Urinary bladder (tissue), 3 donors: ENCODE measurements at regions not wholly inside any gene's neighbourhood (a gene's known extent, or its start where the extent isn't known, plus 50 kb on each side); places are given as distances from the start of the nearest gene placed in this dataset.

Experiments used
- DNase-seq: peaks from one replicate; pipeline ENCODE4 v3.0.0-alpha.2; 2015; ENCODE audit errors: extremely low spot score
- H3K27ac ChIP-seq: one replicate; pipeline ENCODE4 v1.5.1; 2013; ENCODE audit warnings: low read depth, mild to moderate bottlenecking, moderate library complexity
- H3K36me3 ChIP-seq: one replicate; pipeline ENCODE4 v1.6.1; 2013; ENCODE audit warnings: mild to moderate bottlenecking, moderate library complexity; ENCODE audit not compliant: insufficient read depth
- H3K4me1 ChIP-seq: one replicate; pipeline ENCODE4 v1.6.1; 2013; ENCODE audit warnings: mild to moderate bottlenecking, moderate library complexity; ENCODE audit not compliant: insufficient read depth
- H3K4me3 ChIP-seq: one replicate; pipeline ENCODE4 v1.5.1; 2013; ENCODE audit warnings: low read depth, low read length
- WGBS: extraction: QIAGEN DNeasy Blood & Tissue Kit; methylation state at CpG from one replicate; pipeline ENCODE4 v1.1.7; 2013; 5-methylcytosine and 5-hydroxymethylcytosine counted together
- donor health status: healthy with polysubstance abuse.
- donor health status: healthy.

DNA sequence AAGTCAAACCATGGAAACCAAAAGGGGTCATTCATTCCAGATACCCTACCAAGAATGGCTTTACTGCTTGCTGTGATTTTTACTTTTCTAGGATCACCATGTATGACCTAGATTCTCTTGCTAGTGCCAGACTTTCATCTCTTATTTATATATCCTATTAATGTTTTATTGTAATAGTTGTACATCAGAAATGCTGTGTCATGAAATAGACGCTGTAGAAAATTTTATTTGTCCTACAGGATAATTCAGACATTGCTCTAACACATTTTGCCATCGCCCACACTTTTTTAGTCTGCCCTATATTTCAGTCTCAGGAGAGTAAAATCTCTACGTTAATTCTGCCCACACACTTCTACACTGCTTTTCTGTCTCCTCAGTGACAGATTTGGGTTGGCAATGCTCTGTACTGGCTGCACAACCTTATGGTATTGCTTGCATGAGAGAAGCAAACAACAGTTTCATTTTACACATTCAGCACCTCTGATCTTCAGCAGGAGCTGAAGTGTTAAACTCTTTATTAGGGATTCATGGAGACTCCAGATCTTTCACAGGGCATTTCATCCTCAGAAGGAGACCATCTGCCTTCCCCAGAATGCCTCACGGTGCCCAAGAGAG lies 871.8 kb upstream of the CHAC2 start:
- Histone ChIP-seq H3K4me3 (no peak overlapping the region), H3K36me3 (no peaks in the 10 kb centered on the region), H3K27ac (no peak overlapping the region), H3K4me1 (no peaks in the 10 kb centered on the region)
- WGBS = 73% methylated on average over 4 of the region's 4 CpGs
- no peak for DNase-seq

DNA sequence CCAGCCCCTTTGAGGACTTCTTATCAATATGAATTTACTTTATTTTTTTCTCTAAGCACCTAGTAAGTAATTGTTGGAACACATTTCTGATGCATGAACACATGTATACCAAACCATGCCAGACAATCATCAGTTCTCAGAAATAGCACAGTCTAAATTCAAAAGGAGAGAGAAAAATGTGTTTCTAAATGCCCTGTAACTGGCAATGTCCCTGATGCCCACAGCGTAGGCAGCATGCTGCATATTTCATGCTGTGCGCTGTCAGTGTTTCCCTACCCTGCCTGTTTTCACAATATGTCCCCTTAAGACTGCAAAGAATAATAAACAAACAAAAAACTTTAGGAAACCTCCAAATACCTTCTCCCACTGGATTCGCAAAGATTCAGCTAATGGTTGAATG lies 881.0 kb upstream of the CHAC2 start:
- 94% methylated on average over 3 of the region's 3 CpGs for WGBS
- H3K4me1 ChIP-seq = no peaks in the 10 kb centered on the region
- no peaks in the 10 kb centered on the region for H3K36me3 ChIP-seq

DNA sequence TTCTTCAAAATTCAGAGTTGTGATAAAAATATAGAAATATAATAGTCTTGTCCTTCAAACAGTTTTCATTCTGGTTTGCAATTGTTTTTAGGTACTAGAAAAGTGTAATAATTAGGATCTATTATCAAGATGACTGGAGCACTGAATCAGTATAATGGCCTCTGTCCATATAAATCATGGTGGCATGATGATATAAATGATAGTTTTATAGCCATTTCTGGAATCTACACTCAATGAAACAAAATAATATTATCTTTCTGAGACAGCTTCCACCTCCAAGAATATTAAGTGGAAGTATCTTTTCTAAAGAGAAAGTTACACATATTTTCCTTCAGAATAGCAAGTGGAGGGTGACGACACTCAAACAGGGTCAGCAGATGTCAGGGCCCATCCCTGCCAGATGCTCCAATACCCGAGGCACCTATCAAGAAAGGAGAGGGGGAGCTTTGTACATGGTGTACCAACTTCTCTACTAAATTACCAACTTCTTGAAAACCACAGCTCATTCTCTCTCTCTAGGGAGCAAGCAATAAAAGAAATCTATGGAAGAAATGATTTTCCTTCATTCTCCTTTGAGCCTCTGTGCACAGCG lies 882.7 kb upstream of the CHAC2 start:
- no peak overlapping the region for H3K27ac ChIP-seq
- no peak overlapping the region for H3K4me3 ChIP-seq
- H3K4me1 ChIP-seq = no peaks in the 10 kb centered on the region
- no peaks in the 10 kb centered on the region for H3K36me3 ChIP-seq
- no peak for DNase-seq
- WGBS = 69% methylated on average over 3 of the region's 3 CpGs

More for the DNA sequence above, 881.0 kb upstream of the CHAC2 start:
- Histone ChIP-seq H3K27ac (no peak overlapping the region), H3K4me3 (no peak overlapping the region)
- no peak for DNase-seq

DNA sequence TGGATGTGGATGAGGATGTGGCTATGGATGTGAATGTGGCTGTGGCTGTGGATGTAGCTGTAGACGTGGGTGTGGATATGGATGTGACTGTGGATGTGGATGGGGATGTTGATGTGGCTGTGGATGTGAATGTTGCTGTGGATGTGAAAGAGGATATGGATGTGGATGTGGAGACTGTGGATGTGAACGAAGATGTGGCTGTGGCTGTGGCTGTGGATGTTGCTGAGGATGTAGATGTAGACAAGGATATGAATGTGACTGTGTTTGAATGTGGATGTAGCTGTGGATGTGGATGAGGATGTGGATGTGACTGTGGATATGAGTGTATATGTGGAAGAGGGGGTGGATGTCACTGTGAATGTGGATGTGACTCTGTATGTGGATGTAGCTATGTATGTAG lies 884.6 kb upstream of the CHAC2 start:
- no peak for DNase-seq
- no peaks in the 10 kb centered on the region for H3K4me1 ChIP-seq
- WGBS = 92% methylated on average over 2 of the region's 2 CpGs
- H3K4me3 ChIP-seq = no peak overlapping the region
- H3K27ac ChIP-seq = no peak overlapping the region
- H3K36me3 ChIP-seq = no peaks in the 10 kb centered on the region

DNA sequence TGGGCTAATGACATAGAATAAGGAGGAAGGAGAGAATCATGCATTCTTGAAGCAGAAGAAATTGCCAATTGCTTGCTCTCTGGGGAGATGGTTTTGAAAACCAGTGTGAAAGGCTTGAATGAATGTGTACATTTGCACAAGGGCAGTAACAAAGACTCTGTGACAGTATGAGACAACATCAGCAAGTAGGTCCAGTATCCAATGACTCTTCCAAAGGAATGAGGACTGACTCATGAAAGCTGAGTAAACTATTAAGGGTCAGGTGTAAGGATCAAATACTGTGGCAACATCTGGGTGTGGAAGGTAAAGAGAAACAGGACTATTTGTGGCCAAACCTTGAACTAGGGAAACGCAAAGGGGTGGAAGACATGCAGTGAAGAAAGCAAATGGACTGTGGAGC lies 886.0 kb upstream of the CHAC2 start:
- H3K36me3 ChIP-seq = no peaks in the 10 kb centered on the region
- H3K4me1 ChIP-seq = no peaks in the 10 kb centered on the region
- WGBS = 77% methylated on average over 1 of the region's 1 CpG
- H3K27ac ChIP-seq = no peak overlapping the region
- DNase-seq = no peak
- no peak overlapping the region for H3K4me3 ChIP-seq

DNA sequence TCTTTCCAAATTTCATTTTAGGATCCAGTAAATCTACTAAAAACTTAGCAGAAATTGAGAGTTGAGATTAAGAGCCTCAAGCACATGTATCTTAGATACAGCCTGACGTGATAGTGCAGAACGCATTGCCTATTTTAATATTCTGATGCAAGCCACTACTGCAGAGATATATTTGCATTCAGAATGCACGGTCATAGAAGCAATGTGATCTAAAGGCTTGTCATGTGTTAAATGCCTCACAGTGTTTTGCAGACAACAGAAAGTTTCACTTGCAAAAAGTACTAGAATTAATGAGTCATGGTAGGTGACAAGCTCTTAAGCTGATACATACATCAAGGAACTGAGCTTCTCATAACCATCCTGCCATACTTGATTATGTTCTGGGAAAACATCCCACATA lies 886.7 kb upstream of the CHAC2 start:
- H3K4me3 ChIP-seq = no peak overlapping the region
- no peaks in the 10 kb centered on the region for H3K4me1 ChIP-seq
- WGBS = 70% methylated on average over 3 of the region's 3 CpGs

DNA sequence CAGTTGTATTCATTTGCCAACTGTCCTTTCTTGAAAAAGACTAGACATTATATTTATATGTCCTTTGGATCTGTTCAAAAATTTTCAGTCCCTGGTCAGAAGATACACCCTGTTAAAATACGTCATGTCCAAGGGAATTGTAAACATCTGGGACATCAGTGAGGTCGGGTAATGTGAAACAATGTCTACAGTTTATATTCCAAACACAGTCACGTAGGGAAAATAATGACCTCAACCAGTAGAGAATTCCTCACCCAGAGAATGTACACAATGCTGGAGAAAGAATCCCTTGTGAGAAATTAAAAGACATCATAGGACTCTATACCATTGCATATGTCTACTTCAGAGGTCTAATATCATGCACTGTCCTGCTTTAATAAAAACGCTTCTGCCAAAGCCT lies 888.0 kb upstream of the CHAC2 start:
- Histone ChIP-seq H3K27ac (no peak overlapping the region), H3K36me3 (no peaks in the 10 kb centered on the region), H3K4me3 (no peak overlapping the region), H3K4me1 (no peaks in the 10 kb centered on the region)
- DNase-seq = no peak
- WGBS = 64% methylated on average over 4 of the region's 4 CpGs

More for the DNA sequence above, 886.7 kb upstream of the CHAC2 start:
- Histone ChIP-seq H3K36me3 (no peaks in the 10 kb centered on the region), H3K27ac (no peak overlapping the region)
- DNase-seq = no peak

DNA sequence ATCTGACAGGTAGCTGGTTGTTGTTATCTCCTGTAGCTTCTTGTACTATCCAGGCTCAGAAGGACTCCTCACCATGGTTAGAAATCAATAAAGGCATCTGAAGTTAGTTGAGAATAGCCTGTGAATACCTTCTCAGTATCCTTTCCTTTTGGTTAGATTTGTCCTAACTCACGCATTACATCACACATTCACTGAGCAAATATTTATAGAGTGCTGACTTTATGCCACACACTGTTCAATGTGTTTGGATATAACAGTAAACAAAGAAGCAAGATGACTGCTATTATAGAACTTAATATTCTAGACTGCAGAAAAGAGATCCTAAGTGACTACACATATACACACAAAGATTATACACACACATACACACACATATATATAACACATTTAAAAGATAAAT lies 889.9 kb upstream of the CHAC2 start:
- DNase-seq = no peak
- WGBS = 42% methylated on average over 1 of the region's 1 CpG
- no peak overlapping the region for H3K4me3 ChIP-seq
- H3K36me3 ChIP-seq = no peaks in the 10 kb centered on the region
- no peaks in the 10 kb centered on the region for H3K4me1 ChIP-seq
- H3K27ac ChIP-seq = no peak overlapping the region

DNA sequence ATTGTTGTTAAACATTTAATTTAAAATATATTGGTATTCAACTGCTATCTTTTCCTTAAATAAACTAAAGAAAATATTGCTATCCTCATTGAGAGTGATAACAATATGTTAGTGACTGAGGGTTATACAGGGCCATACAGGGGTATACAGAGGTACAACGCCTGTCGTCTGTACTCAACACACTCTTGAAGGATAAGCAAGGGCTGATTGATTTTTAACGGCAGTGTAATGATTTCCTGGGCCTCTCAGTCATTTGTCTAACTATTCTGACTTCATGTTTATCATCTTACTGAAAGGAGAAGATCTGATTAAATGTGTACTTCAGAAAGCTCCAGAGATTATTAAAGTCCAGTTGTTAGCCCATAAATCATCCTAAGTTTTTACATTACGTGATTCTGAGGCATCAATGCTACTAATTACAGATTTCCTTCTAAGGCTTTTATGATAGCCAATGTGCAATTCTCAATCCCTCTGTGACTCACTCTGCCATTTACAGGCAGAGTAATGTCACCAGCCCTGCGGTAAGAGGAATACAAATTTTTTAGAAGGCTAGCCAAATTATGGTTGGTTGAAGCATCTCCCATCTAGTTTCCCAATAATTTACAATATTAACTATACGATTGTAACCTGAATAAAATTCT lies 893.0 kb upstream of the CHAC2 start:
- no peaks in the 10 kb centered on the region for H3K4me1 ChIP-seq
- DNase-seq = no peak
- H3K36me3 ChIP-seq = no peaks in the 10 kb centered on the region
- H3K27ac ChIP-seq = no peak overlapping the region
- no peak overlapping the region for H3K4me3 ChIP-seq
- WGBS = 82% methylated on average over 6 of the region's 6 CpGs

DNA sequence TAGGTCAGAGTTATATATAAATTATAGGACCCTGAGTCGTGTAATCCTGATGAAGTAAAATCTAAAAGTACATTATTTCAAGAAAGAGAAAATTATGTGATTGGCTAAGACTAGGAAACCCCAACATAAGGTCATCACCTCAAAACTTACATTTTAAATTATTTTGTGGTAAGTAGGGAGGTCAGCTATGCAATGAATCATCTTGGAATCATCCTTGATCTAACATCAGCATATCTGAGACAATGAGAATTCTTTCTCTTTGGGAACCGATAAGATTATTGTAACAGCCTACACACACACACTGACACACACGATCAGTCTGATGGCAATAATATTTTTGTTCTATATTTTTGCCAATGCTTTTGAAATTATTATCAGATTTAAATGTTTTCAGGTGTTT lies 904.8 kb upstream of the CHAC2 start:
- DNase-seq = no peak
- no peaks in the 10 kb centered on the region for H3K4me1 ChIP-seq
- WGBS = 75% methylated on average over 3 of the region's 3 CpGs
- H3K27ac ChIP-seq = no peak overlapping the region
- no peaks in the 10 kb centered on the region for H3K36me3 ChIP-seq
- no peak overlapping the region for H3K4me3 ChIP-seq

DNA sequence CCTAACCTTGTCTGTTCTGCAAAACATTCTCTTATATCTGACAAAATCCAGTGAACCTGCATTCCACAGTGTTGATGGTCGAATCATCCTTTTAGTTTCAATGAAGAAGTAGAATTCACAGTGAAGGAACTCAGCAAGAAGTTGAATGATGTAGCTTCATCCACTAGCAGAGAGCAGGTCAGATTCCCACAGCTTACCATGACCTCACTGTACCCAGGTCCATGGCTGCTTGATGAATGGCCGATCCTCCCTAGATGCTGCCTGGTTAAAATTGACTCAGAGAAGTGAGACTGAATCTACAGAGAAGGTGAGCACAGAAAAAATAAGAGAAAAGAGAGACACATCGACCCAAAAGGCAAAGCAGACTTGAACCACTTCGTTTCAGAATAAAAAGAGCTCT lies 906.0 kb upstream of the CHAC2 start:
- no peak overlapping the region for H3K4me3 ChIP-seq
- no peak for DNase-seq
- no peaks in the 10 kb centered on the region for H3K36me3 ChIP-seq
- H3K27ac ChIP-seq = no peak overlapping the region
- H3K4me1 ChIP-seq = no peaks in the 10 kb centered on the region
- WGBS = 93% methylated on average over 4 of the region's 4 CpGs

DNA sequence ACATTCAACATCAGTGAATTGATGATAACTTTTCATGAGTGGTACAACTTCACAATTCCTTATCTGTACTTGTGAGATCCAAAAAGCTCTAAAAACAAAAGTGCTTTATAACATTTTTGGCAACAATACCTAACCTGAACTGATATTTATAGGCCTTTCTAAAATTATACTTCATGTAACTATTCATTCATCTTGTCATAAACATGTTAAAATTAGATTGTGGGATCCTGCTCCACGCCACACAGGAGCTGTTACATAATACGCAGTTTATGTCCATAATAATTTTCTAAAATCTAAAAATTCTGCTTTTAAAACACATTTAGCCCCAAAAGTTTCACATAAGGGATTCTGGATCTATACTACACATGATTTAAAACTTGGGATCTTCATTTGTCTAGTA lies 908.5 kb upstream of the CHAC2 start:
- no peaks in the 10 kb centered on the region for H3K36me3 ChIP-seq
- WGBS = 60% methylated on average over 2 of the region's 2 CpGs
- no peak for DNase-seq

DNA sequence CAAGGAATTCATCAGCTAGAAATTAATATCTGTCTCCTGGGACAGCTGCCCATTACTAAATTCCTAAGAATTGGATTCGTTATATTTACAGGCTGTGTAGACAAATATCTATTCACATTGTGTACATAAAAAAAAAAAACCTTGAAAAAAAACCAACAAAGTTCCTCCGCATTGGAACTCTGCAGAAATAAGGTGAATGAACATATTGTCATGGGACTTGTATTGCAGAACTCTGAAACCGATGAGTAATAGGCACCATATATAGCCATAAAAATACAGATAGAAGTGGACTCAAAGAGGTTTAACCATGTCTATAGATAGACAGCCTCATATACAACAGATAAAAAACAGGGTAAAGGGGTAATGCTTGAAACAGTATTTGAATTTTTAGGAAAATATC lies 909.9 kb upstream of the CHAC2 start:
- Histone ChIP-seq H3K4me1 (no peaks in the 10 kb centered on the region), H3K27ac (no peak overlapping the region), H3K4me3 (no peak overlapping the region), H3K36me3 (no peaks in the 10 kb centered on the region)
- 77% methylated on average over 3 of the region's 3 CpGs for WGBS
- DNase-seq = no peak

More for the DNA sequence above, 908.5 kb upstream of the CHAC2 start:
- no peaks in the 10 kb centered on the region for H3K4me1 ChIP-seq
- no peak overlapping the region for H3K4me3 ChIP-seq
- H3K27ac ChIP-seq = no peak overlapping the region

DNA sequence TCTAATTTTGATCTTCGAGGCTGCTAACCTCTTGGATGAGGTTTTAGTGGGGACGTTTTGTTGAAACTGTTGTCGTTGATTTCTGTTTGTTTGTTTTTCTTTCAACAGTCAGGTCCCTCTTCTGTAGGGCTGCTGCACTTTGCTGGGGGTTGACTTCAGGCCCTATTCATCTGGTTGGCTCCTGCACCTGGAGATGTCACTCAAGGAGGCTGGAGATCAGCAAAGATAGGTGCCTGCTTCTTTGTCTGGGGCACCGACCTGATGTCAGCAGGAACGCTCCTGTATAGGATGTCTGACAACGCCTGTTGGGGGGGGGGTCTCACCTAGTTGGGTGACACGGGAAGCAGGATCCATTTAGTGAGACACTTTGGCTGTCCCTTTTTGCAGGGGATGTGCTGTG lies 915.6 kb upstream of the CHAC2 start:
- DNase-seq = no peak
- Histone ChIP-seq H3K27ac (no peak overlapping the region), H3K4me3 (no peak overlapping the region), H3K4me1 (no peaks in the 10 kb centered on the region), H3K36me3 (no peaks in the 10 kb centered on the region)
- WGBS = 93% methylated on average over 7 of the region's 7 CpGs
